ENCODE measurements at regions not wholly inside any gene's neighbourhood (a gene's known extent, or its start where the extent isn't known, plus 50 kb on each side); places are given as distances from the start of the nearest gene placed in this dataset.

DNA sequence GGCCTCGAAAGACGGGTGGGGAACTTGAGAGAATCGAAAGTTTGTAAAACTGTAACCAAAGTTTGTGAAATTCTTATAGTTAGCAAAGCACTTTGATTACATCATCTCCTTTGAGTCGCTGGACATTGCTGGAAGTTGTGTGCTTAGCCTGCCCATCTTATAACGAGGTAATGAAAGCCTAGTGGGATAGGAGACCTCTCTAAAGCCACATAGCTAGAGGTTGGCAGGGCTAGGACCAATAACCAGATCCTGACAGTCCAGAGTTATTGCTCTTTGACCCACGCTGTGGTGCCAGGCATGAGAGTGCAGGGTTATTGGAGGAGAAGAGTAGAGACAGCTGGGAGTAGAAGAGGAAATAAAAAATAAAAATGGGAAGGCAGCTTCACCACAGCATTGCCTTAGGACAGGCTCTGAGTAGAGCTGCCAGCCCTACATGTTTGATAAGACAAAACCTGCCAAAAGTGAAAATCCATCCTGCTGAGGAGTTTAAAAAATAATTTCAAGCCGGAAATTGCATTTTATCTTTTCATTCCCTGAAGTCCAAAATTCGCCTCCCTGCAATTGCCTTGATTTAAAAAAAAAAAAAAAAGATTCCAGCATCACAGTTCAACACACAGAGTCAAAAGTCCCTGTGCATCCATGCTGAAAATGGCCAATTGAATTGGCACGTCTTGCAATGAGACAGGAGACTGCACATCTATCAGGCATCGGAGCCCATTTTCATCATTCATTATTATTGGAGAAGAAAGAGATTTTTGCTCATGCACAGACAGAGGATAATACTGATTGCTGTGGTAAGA lies 225.5 kb upstream of the POU2AF2 start:
- DNase-seq, result no peak

DNA sequence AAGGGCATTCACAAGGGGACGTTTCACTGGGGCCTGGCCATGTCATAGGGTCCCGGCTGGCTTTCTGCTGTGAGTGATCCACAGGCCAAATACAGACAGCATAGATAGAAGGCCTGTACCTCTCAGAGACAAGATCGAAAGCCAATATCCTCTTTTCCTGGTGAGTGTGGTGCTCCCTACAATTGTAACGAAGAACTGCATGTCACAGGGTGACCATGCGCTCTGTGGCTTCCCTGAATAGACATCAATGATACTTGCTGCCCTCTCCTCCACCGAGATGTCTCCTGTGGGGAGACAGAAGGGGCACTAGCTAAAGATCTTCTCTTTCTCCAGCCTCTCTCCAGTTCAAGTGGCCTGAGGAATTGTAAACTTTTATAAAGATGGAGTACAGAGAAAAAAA lies 226.1 kb upstream of the POU2AF2 start:
- DNase-seq, result no peak

DNA sequence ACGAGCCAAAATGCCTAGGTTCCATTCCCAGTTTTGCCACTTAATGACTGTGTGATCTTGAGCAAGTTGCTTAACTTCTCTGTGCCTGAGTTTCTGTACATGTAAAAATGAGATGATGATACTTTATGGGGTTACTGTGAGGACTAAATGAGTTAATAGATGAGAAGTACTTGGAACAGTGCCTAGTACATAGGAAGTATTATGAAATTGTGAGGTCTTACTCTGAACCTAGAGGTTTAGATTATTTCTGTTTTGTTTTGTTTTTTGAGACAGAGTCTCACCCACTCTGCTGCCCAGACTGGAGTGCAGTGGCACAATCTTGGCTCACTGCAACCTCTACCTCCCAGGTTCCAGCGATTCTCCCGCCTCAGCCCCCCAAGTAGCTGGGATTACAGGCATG lies 227.0 kb upstream of the POU2AF2 start:
- no peak for DNase-seq

DNA sequence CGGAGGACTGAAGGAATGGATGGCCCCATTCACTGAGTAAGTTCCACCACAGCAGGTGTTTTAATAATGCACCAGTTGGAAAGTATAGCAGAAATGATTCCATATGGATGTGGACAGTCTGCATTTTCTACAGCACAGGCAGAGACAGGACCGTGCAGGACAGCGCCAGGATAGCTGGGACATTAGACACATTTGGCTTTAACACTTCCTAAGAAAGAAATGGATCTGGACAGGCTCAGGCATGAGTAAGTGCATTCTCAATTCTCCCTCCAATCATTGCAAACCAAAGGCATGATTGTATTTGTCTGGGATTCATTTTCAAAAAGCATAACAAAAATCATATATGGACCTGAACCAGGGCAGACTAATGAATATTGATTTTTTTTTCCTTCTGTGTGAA lies 233.0 kb upstream of the POU2AF2 start:
- no peak for DNase-seq

DNA sequence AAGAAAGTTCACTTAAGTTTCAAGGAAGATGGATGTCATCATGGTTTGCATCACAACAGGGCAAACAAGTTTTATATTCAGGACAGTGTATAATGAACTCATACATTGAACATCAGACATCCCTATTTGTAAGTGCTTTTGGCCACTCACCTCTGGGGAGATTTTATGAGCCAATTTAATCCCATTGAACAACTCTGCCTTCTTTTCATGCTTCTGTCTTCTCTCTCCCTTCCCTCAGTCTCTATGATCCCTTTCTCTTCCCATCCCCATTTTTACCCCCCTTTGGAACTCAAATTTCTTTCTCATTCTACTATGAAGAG lies 234.3 kb upstream of the POU2AF2 start:
- DNase-seq, result no peak

DNA sequence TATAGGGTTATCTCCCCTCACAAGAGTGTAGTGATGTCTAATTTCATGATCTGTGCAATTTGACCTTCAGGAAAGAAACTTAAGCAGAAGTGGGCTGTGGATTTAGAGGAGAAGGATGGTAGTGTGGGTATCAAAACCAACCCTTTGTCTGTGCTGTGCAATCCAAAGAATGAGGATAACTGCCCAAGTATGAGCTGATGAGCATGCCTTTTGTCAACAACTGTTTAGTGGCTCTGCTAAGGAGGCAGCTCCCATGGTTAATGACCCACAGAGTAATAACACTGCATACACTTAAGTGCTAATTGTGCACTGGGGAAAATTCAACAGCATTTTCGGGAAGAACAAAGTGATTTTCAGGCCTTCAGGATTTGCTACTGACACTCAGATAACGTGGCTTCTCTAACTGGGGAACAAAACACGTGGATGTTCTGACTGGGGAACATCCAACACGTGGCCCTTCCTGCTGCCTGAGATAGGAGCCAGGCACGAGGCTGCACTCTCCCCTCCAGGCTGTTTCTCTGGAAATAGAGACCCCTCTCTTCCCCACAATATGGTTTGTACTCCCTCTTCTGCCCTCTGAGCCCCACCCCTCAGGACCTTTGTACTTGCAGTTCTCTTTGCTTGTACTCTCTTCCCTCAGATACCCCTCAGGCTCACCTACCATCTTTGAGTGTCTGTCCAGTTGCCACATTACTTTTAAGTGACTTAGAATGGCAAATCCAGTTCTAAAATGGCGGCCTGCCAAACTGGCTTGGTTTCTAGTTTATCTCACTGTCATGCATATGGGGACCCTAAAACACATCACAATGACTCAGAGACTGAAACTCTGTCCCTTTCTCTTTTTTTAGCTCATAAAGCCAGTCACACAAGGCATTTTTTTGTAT lies 234.9 kb upstream of the POU2AF2 start:
- DNase-seq, result no peak

DNA sequence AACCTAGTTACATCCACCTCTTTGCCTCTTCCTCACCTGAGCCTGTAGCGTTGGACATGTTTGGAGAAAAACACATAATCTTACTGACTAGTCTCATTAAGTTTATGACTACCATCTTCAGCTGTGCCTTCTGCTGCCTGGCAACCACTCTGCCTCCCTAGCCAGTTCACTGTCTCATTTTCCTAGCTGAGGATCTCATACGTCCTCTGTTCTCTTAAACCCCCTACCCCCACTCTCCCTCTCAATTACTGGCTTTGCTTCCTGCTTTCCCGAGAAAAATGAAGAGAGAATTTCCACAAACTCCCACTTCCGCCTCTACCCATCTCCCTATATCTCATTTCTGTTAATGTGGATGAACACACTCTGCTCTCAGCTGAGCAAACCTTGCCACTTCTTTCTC lies 239.3 kb upstream of the POU2AF2 start:
- no peak for DNase-seq

DNA sequence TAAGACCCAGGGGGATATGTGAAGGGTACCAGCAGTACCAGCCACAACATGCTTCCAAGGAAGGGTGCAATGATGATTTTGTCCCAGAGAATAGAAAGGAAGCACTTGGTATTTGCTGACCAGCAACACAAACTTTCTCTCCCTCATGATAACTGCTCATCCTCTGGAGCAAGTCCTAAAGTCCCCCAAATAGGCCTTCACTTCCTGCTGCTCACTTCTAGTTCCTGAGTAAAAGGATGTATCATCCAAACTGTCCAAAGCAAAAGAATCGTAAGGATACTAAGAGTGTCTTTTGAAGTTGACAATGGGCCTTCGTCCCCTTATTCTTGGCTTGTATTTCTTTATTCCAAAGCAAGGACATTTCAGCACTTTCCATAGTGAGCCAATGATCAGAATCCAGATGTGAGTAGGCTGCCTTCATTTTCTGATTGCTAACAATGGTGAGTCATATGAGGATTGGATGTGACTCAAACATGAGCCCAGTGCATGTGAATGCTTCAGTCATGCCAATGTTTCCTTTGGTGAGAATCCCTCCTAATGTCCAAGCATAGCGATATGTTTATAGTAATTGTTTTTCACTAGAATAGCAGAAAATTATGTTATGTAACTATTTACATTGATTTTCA lies 243.4 kb upstream of the POU2AF2 start:
- DNase-seq, result no peak

DNA sequence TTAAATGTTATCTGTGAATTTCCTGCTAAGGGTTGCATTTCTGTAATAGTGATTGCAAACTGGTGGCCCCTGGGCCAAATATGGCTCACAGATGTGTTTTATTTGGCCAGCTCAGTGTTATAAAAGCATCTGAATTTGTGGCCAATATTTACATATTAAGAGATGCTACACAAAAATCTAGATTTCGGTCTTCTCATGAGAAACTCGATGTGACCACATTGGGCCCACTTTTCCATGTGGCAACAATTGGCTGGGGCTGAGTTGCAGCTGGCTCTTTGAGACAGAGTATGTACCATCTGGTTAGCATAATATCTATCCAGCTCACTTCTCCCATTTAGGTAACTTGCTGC lies 244.5 kb upstream of the POU2AF2 start:
- DNase-seq, result no peak

DNA sequence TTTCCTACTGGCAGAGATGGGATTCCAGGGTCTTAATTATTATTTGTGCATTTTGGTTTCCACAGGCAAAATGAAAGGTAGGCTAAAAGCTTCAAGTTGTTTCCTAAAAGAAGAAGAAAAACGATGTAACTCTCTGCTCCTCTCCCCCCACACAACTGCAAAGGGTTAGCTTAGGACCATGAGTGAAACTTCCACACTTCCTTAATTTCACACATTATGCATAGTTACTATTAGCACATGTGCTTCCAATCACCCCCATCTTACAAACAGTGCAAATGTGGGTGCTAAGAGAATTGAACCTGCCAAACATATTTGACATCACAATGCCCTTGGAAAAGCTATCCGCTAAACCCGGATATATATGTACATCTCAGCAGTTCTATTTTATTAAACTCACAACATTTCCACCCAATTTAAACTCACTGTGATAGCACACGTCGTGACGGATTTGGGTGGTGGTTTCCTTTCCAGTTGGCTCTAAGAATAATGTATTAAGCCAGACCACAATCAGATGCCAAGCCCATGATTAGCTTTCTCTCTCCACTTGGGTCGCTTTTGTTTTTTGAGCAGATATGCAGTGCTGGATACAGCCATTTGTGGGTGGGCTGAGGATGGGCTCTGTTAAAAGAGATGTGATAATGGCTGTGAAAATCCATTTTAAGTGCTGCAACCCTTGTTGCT lies 245.0 kb upstream of the POU2AF2 start:
- DNase-seq, result no peak

DNA sequence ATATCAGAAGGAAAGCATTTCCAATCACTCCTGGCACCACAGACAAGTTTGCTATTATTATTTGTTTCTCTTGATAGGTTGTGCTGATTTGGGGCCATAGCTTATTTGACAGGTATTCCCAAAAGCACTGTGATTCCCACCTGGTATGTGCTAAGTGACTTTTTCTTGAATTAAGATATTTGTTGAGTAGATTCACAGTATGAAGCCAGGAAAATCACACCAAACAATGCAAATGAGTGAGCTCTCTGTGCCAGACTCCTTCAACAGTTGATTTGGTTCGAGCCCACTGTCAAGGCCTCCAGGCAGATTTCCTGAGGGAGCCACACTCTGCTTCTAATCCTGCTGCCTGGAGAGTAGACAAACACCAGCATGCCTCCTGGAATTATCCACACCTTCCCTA lies 253.0 kb upstream of the POU2AF2 start:
- no peak for DNase-seq

DNA sequence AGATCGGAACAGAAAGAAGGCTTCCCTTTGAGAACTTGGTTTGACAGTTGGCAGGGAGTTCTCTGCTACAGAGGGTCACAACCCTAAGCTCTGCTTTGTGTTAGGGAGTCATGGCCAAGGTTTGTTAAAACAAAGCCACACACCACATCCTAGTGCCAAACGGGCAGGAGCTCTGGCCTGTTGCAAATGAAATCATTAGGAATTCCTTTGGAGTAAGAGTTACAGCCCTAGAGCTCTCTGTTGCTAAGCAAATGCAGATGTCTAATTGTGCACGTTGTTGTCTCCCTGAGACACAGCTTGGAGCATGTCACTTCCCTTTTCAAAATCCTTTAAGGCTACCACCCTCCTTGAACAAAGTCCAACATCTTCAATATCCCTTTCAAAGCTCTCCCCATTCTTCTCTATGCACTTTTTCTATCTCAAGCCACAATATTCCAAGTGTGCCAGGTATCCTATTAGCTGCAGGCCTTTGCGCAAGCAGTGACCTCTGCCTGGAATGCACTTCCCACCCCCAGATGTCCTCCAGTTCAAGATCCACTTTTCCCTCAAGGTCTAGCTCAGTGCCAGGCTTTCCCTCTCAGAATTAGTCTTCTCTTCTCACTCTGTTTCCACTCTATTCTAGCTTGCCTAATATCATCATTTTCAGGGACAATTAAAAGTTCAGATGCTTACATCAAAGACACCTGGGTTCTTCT lies 253.7 kb upstream of the POU2AF2 start:
- DNase-seq, result no peak

DNA sequence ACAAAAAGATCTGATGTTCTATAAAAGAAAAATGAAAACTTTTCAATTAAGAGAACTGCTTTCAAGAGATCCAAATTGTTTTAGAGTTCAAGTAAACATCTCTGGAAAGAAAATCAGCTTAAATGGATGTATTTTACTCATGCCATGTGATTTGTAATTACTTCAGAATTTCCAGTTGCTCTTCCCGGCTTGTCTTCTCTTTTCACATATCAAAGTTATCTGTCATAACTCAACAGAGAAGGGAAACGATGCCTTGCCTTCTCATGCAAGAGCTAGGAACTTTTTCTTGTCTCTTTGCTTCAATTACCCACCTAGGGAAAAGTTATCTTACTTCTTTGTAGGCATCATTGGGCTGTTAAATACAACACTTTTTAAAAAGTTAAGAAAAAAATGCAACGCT lies 255.2 kb upstream of the POU2AF2 start:
- no peak for DNase-seq

DNA sequence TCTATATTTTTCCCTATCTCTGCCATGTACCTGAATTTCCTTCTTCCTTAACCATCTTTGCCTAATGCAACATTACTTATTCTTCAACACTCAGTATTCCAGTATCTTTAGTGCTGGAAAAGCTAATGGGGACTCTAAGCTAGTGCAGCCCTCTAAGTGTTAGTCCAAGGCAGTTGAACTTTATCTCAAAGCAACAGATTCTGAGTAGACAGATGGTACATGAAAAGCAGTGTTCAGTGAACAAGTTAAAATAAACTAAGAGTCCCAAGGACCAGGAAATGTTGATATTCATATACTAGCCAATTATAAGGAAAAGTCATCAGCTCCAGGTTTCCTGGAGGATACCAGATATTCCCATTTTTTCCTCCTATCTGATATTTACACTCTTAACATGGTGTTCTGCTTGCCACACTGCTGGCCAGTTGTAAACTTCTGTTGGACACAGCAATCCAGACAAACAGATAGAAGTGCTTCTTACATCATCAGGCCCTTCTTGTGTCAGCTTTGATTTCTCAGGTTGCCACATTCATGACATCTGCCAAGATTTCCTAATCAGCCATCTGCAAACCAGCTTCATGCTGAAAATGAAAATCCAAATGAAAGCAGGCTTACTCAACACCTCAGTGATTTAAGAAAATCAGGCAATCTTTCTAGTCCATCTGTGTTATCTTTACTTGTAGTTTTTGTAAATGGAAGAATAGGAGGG lies 255.9 kb upstream of the POU2AF2 start:
- DNase-seq, result no peak

DNA sequence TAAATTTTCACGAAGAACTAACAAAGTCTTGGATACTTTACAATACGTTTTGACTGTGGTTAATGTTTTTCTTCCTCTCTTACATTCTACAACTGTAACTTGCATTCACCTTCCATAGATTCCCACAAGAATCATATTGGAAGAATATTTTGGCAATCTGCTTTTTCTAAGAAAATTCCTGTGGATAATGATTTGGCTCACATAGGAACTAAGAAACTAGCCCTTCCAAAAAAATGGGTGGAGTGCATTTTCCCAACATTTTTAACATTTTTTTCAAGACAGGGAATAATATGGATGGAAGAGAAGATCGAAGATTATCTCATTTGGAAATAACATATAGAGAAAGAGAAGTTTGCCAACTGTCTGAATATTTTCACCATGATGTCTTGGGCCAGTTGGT lies 256.9 kb upstream of the POU2AF2 start:
- no peak for DNase-seq

DNA sequence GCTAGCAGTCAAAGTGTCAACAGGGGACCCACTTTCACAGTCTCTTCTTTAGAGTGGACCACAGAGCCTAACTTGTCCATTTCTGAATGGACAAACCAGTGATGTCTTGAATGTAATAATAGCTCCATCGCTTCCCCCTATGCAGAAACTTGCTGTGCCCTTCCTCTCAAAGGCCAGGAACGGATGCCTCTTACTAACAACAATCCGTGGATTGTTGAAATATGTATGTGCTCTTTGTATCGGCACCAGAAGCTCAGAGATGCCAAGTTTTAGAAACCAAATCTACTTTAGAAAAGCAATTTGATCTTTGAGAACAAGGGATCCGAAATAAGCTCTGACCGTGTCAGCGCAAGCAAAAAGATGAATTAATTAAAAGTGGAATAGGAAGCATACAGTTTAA lies 259.5 kb upstream of the POU2AF2 start:
- DNase-seq, result no peak

DNA sequence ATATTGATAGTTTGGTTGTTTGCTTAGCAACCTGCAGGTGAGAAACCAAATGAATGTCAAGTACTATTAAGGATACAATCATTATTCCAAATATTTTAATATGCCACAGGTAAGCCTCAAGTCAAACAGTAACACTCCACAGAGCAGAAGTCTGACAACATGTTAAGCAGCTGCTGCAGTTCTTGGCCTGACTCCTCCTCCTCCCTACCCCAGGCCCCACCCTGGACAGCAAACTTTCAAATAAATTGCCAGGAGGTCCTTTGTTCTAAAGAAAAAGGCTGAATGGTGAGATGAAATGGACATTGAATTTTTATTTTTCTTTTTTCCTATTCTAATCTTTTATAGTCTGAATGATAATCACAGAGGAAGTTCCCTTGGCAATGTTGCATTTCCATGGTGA lies 260.0 kb upstream of the POU2AF2 start:
- no peak for DNase-seq

DNA sequence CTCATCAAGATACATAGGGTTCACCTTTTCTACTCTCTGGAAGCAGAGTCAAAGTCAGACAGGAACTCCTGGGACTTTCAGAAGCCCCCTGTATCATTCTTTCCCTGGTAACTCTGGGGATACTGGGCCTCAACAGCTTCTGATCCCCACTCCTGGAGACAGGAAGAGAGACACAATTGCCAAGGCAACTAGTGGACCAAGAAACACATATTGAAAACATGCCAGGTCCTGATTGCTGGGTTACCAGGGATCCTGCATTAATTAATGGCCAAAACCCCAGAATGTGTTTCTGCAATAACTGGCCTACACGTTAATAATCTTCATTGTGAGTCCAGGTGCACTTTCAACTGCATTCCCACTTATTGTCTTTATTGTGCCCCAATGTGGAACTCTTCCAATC lies 260.8 kb upstream of the POU2AF2 start:
- no peak for DNase-seq

DNA sequence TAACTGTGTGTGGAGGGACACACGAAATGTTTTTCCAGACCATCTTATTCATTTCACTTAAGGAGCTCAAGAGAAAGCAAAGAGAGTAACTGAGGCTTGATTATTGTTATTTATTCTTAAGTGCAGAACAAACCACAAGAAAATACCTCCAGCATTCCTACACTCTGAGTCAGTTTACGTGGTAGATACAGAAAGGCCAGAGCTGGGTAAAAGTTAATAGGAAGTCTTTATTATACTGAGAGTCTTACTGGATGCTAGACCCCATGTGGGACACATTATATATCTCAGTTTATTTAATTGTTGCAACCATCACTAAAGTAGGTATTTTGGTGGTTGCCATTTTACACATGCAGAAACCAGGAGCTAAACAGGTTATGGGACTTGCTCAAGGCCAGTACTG lies 261.4 kb upstream of the POU2AF2 start:
- DNase-seq, result no peak

DNA sequence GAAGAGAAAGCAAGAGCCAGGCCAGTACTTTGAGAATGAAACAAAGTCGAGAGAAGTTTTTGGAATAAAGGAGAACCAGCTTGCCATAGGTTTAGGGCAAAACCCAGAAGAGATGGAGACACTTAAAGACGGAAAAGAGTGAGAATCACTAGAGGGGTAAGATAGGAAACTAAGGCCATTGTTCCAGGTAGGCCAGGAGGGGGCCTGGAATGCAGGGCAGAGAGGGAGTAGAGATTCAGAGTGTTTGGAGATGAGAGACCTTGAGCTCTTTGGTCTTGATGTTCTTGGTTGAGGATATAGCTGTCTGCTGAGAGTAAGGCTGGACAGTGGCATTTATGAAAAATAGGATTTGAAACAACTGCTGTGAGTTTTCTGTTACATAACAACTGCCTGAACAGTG lies 263.3 kb upstream of the POU2AF2 start:
- no peak for DNase-seq

DNA sequence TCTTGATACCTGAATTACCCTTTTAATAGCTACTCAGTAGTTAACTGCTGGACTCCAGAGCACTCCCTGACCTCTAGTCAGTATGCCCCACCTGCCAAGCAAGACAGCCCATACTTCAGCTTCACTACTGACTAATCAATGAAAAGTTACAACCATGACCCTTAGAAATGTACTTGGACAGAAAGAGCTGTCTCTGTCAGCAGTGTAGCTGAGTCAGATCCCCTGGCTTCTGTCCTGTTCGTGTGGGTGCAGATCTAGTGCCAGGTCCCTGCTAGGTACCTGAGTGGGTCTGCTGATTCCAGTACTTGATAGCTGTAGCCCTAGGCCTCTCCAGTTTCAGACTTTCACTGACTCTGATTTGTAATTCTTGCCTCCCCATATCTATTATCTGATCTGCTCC lies 265.8 kb upstream of the POU2AF2 start:
- no peak for DNase-seq

DNA sequence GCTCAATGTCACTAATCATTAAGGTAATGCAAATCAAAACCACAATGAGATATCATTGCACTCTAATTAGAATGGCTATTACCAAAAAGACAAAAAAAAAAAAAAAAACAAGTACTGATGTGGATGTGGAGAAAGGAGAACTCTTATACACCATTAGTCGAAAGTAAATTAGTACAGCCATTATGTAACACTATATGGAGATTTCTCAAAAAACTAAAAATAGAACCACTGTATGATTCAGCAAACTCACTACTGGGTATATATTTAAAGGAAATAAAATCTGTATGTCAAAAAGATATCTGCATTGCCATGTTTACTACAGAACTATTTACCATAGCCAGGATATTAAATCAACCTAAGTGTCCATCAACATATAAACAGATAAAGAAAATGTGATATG lies 265.4 kb upstream of the ARHGAP20 start:
- DNase-seq, result no peak
